B cell (primary cell): ENCODE measurements at regions not wholly inside any gene's neighbourhood (a gene's known extent, or its start where the extent isn't known, plus 50 kb on each side); places are given as distances from the start of the nearest gene placed in this dataset.

Source experiments
- EZH2 ChIP-seq: IDR thresholded peaks from 2 replicates; pipeline ENCODE4 v1.6.1; 2012; ENCODE audit warnings: borderline replicate concordance, low read depth, mild to moderate bottlenecking, moderate library complexity, low read length; ENCODE audit not compliant: insufficient read depth, poor library complexity, severe bottlenecking
- TF ChIP-seq, protein P1 (sequence below): fragments of 200-600 bp; IDR thresholded peaks from one replicate; pipeline ENCODE4 v1.8.0; 2022; ENCODE audit warnings: antibody characterized with exemption, mild to moderate bottlenecking

DNA sequence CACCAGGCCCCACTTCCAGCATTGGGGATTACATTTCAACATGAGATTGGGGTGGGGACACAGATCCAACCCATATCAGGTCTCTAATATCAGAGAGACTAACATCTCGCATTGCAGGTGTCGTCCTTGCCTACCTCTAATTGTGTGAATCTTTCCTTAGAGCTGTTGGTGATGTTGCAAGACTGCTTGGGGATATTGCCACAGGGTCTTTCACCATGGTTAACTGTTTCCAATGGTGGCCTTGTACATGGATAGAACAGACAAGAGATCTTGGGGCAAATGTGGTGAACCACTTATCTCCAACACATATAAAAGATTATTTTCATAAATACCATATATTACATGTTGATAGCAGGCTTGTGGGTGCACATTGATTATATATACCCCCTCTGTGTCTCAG is 270.3 kb upstream of the LINC00305 start:
- TF ChIP-seq, protein P1, sequence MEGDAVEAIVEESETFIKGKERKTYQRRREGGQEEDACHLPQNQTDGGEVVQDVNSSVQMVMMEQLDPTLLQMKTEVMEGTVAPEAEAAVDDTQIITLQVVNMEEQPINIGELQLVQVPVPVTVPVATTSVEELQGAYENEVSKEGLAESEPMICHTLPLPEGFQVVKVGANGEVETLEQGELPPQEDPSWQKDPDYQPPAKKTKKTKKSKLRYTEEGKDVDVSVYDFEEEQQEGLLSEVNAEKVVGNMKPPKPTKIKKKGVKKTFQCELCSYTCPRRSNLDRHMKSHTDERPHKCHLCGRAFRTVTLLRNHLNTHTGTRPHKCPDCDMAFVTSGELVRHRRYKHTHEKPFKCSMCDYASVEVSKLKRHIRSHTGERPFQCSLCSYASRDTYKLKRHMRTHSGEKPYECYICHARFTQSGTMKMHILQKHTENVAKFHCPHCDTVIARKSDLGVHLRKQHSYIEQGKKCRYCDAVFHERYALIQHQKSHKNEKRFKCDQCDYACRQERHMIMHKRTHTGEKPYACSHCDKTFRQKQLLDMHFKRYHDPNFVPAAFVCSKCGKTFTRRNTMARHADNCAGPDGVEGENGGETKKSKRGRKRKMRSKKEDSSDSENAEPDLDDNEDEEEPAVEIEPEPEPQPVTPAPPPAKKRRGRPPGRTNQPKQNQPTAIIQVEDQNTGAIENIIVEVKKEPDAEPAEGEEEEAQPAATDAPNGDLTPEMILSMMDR: no peak
- TF ChIP-seq EZH2: no peak
